Prostate gland (tissue), 2 donors: ENCODE measurements at regions not wholly inside any gene's neighbourhood (a gene's known extent, or its start where the extent isn't known, plus 50 kb on each side); places are given as distances from the start of the nearest gene placed in this dataset.

Source experiments
- CTCF ChIP-seq, 4 experiments: fragments of 200-600 bp in 2 of 4; fragments of 450-650 bp in 2 of 4; sonication (generic) in 2 of 4; IDR thresholded peaks; 1 replicate in 3 of 4; 2 replicates in 1 of 4; pipeline ENCODE4 v1.5.1; 2016 to 2019; ENCODE audit warnings: antibody characterized with exemption in 4 of 4, mild to moderate bottlenecking in 2 of 4, moderate library complexity in 2 of 4
- POLR2A ChIP-seq: fragments of 450-650 bp; IDR thresholded peaks from one replicate; pipeline ENCODE4 v1.6.1; 2016; ENCODE audit warnings: antibody characterized with exemption, mild to moderate bottlenecking
- POLR2AphosphoS5 ChIP-seq: sonication (generic); formaldehyde crosslinking; IDR thresholded peaks from one replicate; pipeline ENCODE4 v1.6.1; 2017; ENCODE audit warnings: antibody characterized with exemption

GRCh38 chr2:118222273-118222594, 134.0 kb downstream of the INSIG2 start:
- TF ChIP-seq CTCF (IDR thresholded peaks at IDR 0.05) (no peak), POLR2AphosphoS5 (no peak), POLR2A (no peak)
